ENCODE measurements at regions not wholly inside any gene's neighbourhood (a gene's known extent, or its start where the extent isn't known, plus 50 kb on each side); places are given as distances from the start of the nearest gene placed in this dataset.

DNA sequence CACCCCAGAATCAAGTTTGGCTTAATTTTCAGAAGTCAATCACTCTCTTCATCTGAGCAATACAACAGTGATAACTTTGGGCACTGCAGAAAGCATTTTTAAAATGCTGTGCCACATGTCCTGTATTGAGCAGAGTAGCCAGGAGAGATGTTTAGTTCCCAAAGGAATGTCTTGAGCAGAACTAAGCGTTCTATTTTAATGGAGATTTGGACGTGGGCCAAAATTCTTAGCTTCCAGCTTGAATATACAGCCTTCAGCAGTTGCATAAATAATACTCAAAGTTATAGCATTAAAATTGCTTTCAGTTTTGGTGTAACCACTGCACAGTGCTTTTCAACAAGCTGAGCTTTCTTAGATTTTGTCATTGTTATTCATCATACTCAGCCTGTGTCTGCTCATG lies 679.2 kb downstream of the NLGN4X start:
- no peaks in the 10 kb centered on the region for H3K9me2 ChIP-seq (ENCODE audit: insufficient read depth)
- Mint-ChIP-seq H3K9me3 (no peaks in the 10 kb centered on the region; the same call in 2 of the 3 replicates), H3K4me3 (no peak overlapping the region), H3K4me1 (no peaks in the 10 kb centered on the region), H3K36me3 (ENCODE audit: low read depth) (no peaks in the 10 kb centered on the region), H3K27me3 (ENCODE audit: insufficient read depth, low read depth, poor library complexity) (no peaks in the 10 kb centered on the region), H3K27ac (no peak overlapping the region)
- no peaks in the 10 kb centered on the region for H3K27me3 ChIP-seq (ENCODE audit: insufficient read depth)
- TF ChIP-seq POLR2AphosphoS5 (IDR thresholded peaks at IDR 0.05; ENCODE audit: low read depth): no peak
- no peak for TF ChIP-seq EZH2phosphoT487 (IDR thresholded peaks at IDR 0.05; ENCODE audit: unreplicated experiment)
- TF ChIP-seq ZNF331 (CRISPR knock-in tag; IDR thresholded peaks at IDR 0.05; ENCODE audit: low read depth): no peak
- TF ChIP-seq, protein P1, sequence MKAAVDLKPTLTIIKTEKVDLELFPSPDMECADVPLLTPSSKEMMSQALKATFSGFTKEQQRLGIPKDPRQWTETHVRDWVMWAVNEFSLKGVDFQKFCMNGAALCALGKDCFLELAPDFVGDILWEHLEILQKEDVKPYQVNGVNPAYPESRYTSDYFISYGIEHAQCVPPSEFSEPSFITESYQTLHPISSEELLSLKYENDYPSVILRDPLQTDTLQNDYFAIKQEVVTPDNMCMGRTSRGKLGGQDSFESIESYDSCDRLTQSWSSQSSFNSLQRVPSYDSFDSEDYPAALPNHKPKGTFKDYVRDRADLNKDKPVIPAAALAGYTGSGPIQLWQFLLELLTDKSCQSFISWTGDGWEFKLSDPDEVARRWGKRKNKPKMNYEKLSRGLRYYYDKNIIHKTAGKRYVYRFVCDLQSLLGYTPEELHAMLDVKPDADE (IDR thresholded peaks at IDR 0.05): no peak
- no peak for TF ChIP-seq CREB1 (CRISPR knock-in tag; IDR thresholded peaks at IDR 0.05; ENCODE audit: low read depth)
- TF ChIP-seq, protein P2, sequence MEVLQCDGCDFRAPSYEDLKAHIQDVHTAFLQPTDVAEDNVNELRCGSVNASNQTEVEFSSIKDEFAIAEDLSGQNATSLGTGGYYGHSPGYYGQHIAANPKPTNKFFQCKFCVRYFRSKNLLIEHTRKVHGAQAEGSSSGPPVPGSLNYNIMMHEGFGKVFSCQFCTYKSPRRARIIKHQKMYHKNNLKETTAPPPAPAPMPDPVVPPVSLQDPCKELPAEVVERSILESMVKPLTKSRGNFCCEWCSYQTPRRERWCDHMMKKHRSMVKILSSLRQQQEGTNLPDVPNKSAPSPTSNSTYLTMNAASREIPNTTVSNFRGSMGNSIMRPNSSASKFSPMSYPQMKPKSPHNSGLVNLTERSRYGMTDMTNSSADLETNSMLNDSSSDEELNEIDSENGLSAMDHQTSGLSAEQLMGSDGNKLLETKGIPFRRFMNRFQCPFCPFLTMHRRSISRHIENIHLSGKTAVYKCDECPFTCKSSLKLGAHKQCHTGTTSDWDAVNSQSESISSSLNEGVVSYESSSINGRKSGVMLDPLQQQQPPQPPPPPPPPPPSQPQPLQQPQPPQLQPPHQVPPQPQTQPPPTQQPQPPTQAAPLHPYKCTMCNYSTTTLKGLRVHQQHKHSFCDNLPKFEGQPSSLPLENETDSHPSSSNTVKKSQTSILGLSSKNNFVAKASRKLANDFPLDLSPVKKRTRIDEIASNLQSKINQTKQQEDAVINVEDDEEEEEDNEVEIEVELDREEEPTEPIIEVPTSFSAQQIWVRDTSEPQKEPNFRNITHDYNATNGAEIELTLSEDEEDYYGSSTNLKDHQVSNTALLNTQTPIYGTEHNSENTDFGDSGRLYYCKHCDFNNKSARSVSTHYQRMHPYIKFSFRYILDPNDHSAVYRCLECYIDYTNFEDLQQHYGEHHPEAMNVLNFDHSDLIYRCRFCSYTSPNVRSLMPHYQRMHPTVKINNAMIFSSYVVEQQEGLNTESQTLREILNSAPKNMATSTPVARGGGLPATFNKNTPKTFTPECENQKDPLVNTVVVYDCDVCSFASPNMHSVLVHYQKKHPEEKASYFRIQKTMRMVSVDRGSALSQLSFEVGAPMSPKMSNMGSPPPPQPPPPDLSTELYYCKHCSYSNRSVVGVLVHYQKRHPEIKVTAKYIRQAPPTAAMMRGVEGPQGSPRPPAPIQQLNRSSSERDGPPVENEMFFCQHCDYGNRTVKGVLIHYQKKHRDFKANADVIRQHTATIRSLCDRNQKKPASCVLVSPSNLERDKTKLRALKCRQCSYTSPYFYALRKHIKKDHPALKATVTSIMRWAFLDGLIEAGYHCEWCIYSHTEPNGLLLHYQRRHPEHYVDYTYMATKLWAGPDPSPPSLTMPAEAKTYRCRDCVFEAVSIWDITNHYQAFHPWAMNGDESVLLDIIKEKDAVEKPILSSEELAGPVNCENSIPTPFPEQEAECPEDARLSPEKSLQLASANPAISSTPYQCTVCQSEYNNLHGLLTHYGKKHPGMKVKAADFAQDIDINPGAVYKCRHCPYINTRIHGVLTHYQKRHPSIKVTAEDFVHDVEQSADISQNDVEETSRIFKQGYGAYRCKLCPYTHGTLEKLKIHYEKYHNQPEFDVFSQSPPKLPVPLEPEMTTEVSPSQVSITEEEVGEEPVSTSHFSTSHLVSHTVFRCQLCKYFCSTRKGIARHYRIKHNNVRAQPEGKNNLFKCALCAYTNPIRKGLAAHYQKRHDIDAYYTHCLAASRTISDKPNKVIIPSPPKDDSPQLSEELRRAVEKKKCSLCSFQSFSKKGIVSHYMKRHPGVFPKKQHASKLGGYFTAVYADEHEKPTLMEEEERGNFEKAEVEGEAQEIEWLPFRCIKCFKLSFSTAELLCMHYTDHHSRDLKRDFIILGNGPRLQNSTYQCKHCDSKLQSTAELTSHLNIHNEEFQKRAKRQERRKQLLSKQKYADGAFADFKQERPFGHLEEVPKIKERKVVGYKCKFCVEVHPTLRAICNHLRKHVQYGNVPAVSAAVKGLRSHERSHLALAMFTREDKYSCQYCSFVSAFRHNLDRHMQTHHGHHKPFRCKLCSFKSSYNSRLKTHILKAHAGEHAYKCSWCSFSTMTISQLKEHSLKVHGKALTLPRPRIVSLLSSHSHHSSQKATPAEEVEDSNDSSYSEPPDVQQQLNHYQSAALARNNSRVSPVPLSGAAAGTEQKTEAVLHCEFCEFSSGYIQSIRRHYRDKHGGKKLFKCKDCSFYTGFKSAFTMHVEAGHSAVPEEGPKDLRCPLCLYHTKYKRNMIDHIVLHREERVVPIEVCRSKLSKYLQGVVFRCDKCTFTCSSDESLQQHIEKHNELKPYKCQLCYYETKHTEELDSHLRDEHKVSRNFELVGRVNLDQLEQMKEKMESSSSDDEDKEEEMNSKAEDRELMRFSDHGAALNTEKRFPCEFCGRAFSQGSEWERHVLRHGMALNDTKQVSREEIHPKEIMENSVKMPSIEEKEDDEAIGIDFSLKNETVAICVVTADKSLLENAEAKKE (CRISPR knock-in tag; IDR thresholded peaks at IDR 0.05): no peak
- no peak for TF ChIP-seq JUNB (IDR thresholded peaks at IDR 0.05; ENCODE audit: unreplicated experiment)
- no peak for TF ChIP-seq ZNF114 (CRISPR knock-in tag; IDR thresholded peaks at IDR 0.05)
- no peaks in the 10 kb centered on the region for H4K20me1 ChIP-seq (replicated peaks; ENCODE audit: insufficient read depth)
- DNase-seq (ENCODE audit: low spot score) (no peak), ATAC-seq (no peak)
- no peak overlapping the region for H3K4me2 ChIP-seq
- H3K36me3 ChIP-seq (ENCODE audit: insufficient read depth): no peaks in the 10 kb centered on the region
- H2AFZ ChIP-seq: no peak overlapping the region
- no peak overlapping the region for H3K4me3 ChIP-seq
- no peaks in the 10 kb centered on the region for H3K4me1 ChIP-seq (ENCODE audit: insufficient read depth)
- H3K27ac ChIP-seq (ENCODE audit: low read depth): no peak overlapping the region
- no peaks in the 10 kb centered on the region for H3F3A ChIP-seq (replicated peaks; ENCODE audit: low read depth)
- no peaks in the 10 kb centered on the region for H3K79me2 ChIP-seq (replicated peaks; ENCODE audit: insufficient read depth)
